Loucy (cell line): ENCODE measurements at regions not wholly inside any gene's neighbourhood (a gene's known extent, or its start where the extent isn't known, plus 50 kb on each side); places are given as distances from the start of the nearest gene placed in this dataset.

Source experiments
- H2AFZ ChIP-seq: fragments of 200-600 bp; sonication (generic); 2 replicates; pipeline ENCODE4 v1.6.0; 2016; ENCODE audit warnings: antibody characterized with exemption, mild to moderate bottlenecking, low read length, moderate library complexity
- H3F3A ChIP-seq: fragments of 200-600 bp; 2 replicates; pipeline ENCODE4 v1.6.0; 2016; ENCODE audit warnings: antibody characterized with exemption, low read depth, mild to moderate bottlenecking
- H3K27me3 ChIP-seq: fragments of 200-600 bp; sonication (generic); 2 replicates; pipeline ENCODE4 v1.6.1; 2014; ENCODE audit warnings: low read length, mild to moderate bottlenecking; ENCODE audit not compliant: insufficient read depth, poor library complexity, severe bottlenecking
- H3K36me3 ChIP-seq: fragments of 200-600 bp; sonication (generic); 2 replicates; pipeline ENCODE4 v1.6.1; 2016; ENCODE audit warnings: low read length; ENCODE audit not compliant: insufficient read depth
- H3K4me1 ChIP-seq: fragments of 200-600 bp; sonication (generic); 2 replicates; pipeline ENCODE4 v1.5.1; 2014; ENCODE audit warnings: low read length, mild to moderate bottlenecking; ENCODE audit not compliant: insufficient read depth, poor library complexity, severe bottlenecking
- H3K4me2 ChIP-seq: fragments of 200-600 bp; sonication (generic); 2 replicates; pipeline ENCODE4 v1.6.0; 2014; ENCODE audit warnings: antibody characterized with exemption, low read length, low read depth, mild to moderate bottlenecking; ENCODE audit not compliant: poor library complexity, severe bottlenecking
- H3K4me3 ChIP-seq: fragments of 200-600 bp; sonication (generic); 2 replicates; pipeline ENCODE4 v1.5.1; 2014; ENCODE audit warnings: low read length, mild to moderate bottlenecking, mixed read lengths; ENCODE audit not compliant: poor library complexity, severe bottlenecking
- H3K79me2 ChIP-seq: fragments of 200-600 bp; sonication (generic); 2 replicates; pipeline ENCODE4 v1.6.1; 2014; ENCODE audit warnings: low read length; ENCODE audit not compliant: insufficient read depth
- H3K9ac ChIP-seq: fragments of 200-600 bp; sonication (generic); 2 replicates; pipeline ENCODE4 v1.6.0; 2014; ENCODE audit warnings: mild to moderate bottlenecking, low read depth, low read length, moderate library complexity; ENCODE audit not compliant: poor library complexity, severe bottlenecking
- H3K9me2 ChIP-seq: fragments of 200-600 bp; sonication (generic); replicated peaks from 2 replicates; pipeline ENCODE4 v1.6.1; 2016; ENCODE audit warnings: low read depth, low read length, mixed read lengths
- H3K9me3 ChIP-seq: fragments of 200-600 bp; sonication (generic); 2 replicates; pipeline ENCODE4 v1.6.1; 2014; ENCODE audit warnings: mild to moderate bottlenecking, antibody characterized with exemption, low read length, low read depth; ENCODE audit not compliant: insufficient read depth
- H4K20me1 ChIP-seq: fragments of 200-600 bp; sonication (generic); 2 replicates; pipeline ENCODE4 v1.6.0; 2014; ENCODE audit warnings: antibody characterized with exemption, low read length, mild to moderate bottlenecking; ENCODE audit not compliant: insufficient read depth, poor library complexity, severe bottlenecking
- EZH2phosphoT487 ChIP-seq: fragments of 200-600 bp; IDR thresholded peaks from 2 replicates; pipeline ENCODE4 v1.6.1; 2018; ENCODE audit warnings: antibody characterized with exemption, mild to moderate bottlenecking, moderate library complexity, borderline replicate concordance
- TF ChIP-seq, protein P1 (sequence below): fragments of 200-600 bp; sonication (generic); conservative IDR thresholded peaks from 2 replicates; pipeline ENCODE4 v1.5.1; 2014; ENCODE audit warnings: mild to moderate bottlenecking, antibody characterized with exemption, low read length

DNA sequence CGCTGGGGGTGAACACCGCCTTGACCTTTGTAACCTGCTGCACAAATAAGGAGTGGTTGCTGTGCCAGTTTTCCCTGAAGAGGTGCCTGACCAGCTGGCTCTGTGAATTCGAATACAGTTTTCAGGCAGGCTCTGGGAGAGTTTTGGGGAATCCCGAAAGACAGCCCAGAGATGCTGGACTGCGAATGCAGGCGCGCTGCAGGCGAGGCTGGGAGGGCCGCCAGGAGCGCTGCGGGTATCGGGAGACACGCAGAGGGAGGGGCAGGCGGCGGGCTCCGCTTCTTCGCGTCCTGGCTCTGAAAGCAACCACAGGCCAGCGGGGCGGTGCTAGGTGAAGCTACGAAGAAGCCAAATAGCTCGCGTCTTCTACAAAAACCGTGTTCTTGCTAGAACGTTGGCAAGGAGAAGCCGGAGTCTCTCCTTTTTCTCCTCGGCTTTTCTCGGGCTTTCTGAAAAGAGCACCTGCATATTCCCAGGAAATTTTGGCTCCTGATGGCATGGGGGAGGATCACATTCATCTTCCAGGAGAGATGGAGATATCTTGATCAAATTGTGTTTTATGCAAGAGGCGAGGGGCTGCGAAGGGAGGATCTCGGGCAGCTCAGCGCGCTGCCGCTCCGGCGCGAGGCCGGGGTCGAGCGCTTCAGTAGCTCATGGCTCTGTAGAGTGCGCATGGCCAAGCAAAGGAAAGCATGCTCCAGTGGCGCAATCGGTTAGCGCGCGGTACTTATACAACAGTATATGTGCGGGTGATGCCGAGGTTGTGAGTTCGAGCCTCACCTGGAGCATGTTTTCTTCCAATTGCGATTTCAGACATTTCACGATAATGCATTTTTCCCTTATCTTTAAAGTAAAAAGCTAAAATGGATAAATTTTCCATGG is 158.1 kb upstream of the ZNF184 start:
- Histone ChIP-seq H3K4me3 (no peak overlapping the region), H3K4me1 (no peaks in the 10 kb centered on the region), H3K9me3 (no peaks in the 10 kb centered on the region), H3K36me3 (no peaks in the 10 kb centered on the region), H2AFZ (no peak overlapping the region), H3F3A (no peaks in the 10 kb centered on the region), H3K9me2 (no peaks in the 10 kb centered on the region), H3K27me3 (no peaks in the 10 kb centered on the region), H4K20me1 (no peaks in the 10 kb centered on the region), H3K79me2 (no peaks in the 10 kb centered on the region), H3K9ac (no peak overlapping the region), H3K4me2 (no peak overlapping the region)
- TF ChIP-seq EZH2phosphoT487, result no peak
- TF ChIP-seq, protein P1, sequence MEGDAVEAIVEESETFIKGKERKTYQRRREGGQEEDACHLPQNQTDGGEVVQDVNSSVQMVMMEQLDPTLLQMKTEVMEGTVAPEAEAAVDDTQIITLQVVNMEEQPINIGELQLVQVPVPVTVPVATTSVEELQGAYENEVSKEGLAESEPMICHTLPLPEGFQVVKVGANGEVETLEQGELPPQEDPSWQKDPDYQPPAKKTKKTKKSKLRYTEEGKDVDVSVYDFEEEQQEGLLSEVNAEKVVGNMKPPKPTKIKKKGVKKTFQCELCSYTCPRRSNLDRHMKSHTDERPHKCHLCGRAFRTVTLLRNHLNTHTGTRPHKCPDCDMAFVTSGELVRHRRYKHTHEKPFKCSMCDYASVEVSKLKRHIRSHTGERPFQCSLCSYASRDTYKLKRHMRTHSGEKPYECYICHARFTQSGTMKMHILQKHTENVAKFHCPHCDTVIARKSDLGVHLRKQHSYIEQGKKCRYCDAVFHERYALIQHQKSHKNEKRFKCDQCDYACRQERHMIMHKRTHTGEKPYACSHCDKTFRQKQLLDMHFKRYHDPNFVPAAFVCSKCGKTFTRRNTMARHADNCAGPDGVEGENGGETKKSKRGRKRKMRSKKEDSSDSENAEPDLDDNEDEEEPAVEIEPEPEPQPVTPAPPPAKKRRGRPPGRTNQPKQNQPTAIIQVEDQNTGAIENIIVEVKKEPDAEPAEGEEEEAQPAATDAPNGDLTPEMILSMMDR, result no peak

DNA sequence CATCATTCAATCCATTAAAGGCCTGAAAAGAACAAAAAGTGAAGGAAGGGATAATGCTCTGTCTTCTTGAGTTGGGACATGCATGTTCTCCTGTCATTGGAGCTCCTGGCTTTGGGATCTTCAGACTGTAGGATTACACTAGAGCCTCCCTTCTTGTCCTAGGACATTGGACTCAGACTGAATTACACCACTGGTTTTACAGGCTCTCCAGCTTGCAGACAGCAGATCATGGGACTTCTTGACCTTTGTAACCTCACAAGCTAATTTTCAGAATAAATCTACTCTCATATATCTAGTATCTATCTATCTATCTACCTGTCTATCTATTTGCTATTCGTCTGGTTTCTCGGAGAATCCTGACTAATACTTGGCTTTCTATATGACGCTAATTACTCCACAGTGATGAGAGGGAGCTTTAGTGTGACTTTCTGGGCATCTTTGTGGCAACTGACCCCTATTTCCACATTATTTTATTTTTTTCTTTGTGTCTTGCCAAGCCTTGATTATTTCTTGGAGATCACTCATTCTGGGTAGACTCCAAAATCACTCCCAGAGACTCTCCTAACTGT is 151.9 kb upstream of the ZNF184 start:
- H3K4me3 ChIP-seq, result no peak overlapping the region
- no peak overlapping the region for H3K9ac ChIP-seq
- no peaks in the 10 kb centered on the region for H3K79me2 ChIP-seq
- no peaks in the 10 kb centered on the region for H3K27me3 ChIP-seq
- H3K9me3 ChIP-seq, result no peaks in the 10 kb centered on the region
- no peaks in the 10 kb centered on the region for H3K36me3 ChIP-seq
- H3K9me2 ChIP-seq, result no peaks in the 10 kb centered on the region
- H3K4me1 ChIP-seq, result no peaks in the 10 kb centered on the region
- H2AFZ ChIP-seq, result no peak overlapping the region
- no peaks in the 10 kb centered on the region for H3F3A ChIP-seq
- no peak overlapping the region for H3K4me2 ChIP-seq
- TF ChIP-seq EZH2phosphoT487, result no peak
- H4K20me1 ChIP-seq, result no peaks in the 10 kb centered on the region

DNA sequence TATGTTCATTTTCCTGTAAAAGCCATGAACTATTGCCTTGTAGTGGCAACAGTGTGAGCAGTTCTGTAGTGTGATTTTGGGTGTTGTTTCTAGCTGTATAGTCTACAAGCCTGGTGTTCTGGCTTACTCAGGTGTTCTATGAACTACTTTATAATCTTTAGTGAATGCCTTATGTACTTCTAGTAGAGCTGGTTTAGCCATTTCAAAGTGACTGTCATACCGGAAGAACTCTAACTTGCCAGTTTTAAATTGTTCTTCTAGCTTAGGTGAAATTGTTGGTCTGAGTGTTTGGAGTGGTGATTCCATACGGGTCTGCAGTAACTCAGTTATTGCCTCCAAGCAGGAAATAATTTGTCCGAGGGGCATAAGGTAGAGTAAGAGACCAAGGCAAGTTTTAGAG is 150.2 kb upstream of the ZNF184 start:
- H3K9me2 ChIP-seq, result no peaks in the 10 kb centered on the region
- no peaks in the 10 kb centered on the region for H3K4me1 ChIP-seq
- no peak for TF ChIP-seq EZH2phosphoT487
- TF ChIP-seq, protein P1, result no peak
- H3K4me3 ChIP-seq, result no peak overlapping the region
- no peak overlapping the region for H2AFZ ChIP-seq
- H4K20me1 ChIP-seq, result no peaks in the 10 kb centered on the region
- no peaks in the 10 kb centered on the region for H3K9me3 ChIP-seq
- H3K9ac ChIP-seq, result no peak overlapping the region
- H3K4me2 ChIP-seq, result no peak overlapping the region
- no peaks in the 10 kb centered on the region for H3K36me3 ChIP-seq
- no peaks in the 10 kb centered on the region for H3K27me3 ChIP-seq
- no peaks in the 10 kb centered on the region for H3K79me2 ChIP-seq
- H3F3A ChIP-seq, result no peaks in the 10 kb centered on the region
